Muscle layer of colon (tissue), 2 donors: ENCODE measurements at regions not wholly inside any gene's neighbourhood (a gene's known extent, or its start where the extent isn't known, plus 50 kb on each side); places are given as distances from the start of the nearest gene placed in this dataset.

ENCODE experiments used
- H3K27ac ChIP-seq: one replicate; pipeline ENCODE4 v1.7.0; 2013; ENCODE audit warnings: low read depth, mild to moderate bottlenecking, low read length, moderate library complexity
- H3K27me3 ChIP-seq, 2 donors: one replicate each; pipeline ENCODE4 v1.7.0; 2013; ENCODE audit warnings: low read length in 2 of 2, mild to moderate bottlenecking in 2 of 2; ENCODE audit not compliant: insufficient read depth in 2 of 2, control insufficient read depth in 1 of 2
- H3K36me3 ChIP-seq: one replicate; pipeline ENCODE4 v1.7.0; 2013; ENCODE audit warnings: mild to moderate bottlenecking, low read length; ENCODE audit not compliant: insufficient read depth
- H3K4me1 ChIP-seq: one replicate; pipeline ENCODE4 v1.7.0; 2013; ENCODE audit warnings: mild to moderate bottlenecking, low read length; ENCODE audit not compliant: insufficient read depth
- H3K4me3 ChIP-seq, 2 donors: one replicate each; pipeline ENCODE4 v1.7.0; 2013; ENCODE audit warnings: low read length in 2 of 2, low read depth in 1 of 2, mild to moderate bottlenecking in 1 of 2, moderate library complexity in 1 of 2
- H3K9ac ChIP-seq: one replicate; pipeline ENCODE4 v1.7.0; 2013; ENCODE audit warnings: low read length
- H3K9me3 ChIP-seq: one replicate; pipeline ENCODE4 v1.7.0; 2013; ENCODE audit warnings: mild to moderate bottlenecking, low read length
- donor health status: abdominal sarcoma.
- donor health status: Adenocarcinoma of cecum.

GRCh38 chr14:84108746-84109457 is 1421.0 kb upstream of the FLRT2 start:
- H3K27me3 ChIP-seq, result no peaks in the 10 kb centered on the region
- no peaks in the 10 kb centered on the region for H3K9me3 ChIP-seq
- H3K9ac ChIP-seq, result no peak overlapping the region
- H3K4me1 ChIP-seq, result no peaks in the 10 kb centered on the region
- H3K36me3 ChIP-seq, result no peaks in the 10 kb centered on the region
- H3K4me3 ChIP-seq, result no peak overlapping the region
- H3K27ac ChIP-seq, result no peak overlapping the region

DNA sequence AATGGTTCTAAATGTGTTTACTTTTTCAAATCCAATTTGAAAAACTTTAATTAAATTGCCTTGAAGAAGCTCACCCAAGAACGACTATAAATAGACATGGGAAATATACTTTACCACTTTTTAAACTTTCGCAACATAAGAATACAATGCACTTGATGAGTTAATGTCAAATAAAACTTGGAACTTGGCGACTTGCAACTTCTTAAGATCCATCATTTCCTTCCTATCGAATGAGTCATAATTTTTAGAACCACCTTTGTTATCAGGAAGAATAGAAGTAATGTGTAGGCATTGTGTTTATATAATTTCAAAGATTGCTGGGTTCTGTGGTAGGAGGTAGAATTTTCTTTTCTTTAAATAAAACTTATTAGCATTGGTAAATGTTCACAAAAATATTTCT is 1417.4 kb upstream of the FLRT2 start:
- Histone ChIP-seq H3K27me3 (no peaks in the 10 kb centered on the region), H3K9ac (no peak overlapping the region), H3K36me3 (no peaks in the 10 kb centered on the region), H3K4me1 (no peaks in the 10 kb centered on the region), H3K4me3 (no peak overlapping the region), H3K9me3 (no peaks in the 10 kb centered on the region), H3K27ac (no peak overlapping the region)

DNA sequence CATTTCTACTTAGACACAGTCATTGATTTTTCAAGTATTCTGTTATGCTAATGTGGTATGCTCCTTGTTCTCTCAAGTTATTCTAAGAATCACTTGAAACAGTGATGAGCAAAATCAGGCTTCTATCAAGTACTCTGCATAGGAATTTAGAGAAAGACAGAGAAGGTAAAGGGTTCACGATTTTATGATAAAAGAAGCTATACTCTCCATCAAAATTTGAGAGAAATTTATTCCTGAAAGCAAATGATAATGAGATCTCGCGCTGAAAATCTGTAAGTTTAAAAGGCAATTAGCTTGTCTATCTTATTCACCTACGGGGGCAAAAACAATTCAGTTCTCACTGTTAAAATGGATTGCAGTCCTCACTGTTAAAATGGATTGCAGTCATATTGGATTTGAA is 1404.3 kb upstream of the FLRT2 start:
- Histone ChIP-seq H3K27ac (no peak overlapping the region), H3K36me3 (no peaks in the 10 kb centered on the region), H3K9ac (no peak overlapping the region), H3K27me3 (no peaks in the 10 kb centered on the region), H3K4me1 (no peaks in the 10 kb centered on the region), H3K4me3 (no peak overlapping the region), H3K9me3 (no peaks in the 10 kb centered on the region)

- Histone ChIP-seq H3K9ac (no peak overlapping the region), H3K27ac (no peak overlapping the region), H3K4me1 (no peaks in the 10 kb centered on the region), H3K36me3 (no peaks in the 10 kb centered on the region), H3K27me3 (no peaks in the 10 kb centered on the region), H3K9me3 (no peaks in the 10 kb centered on the region), H3K4me3 (no peak overlapping the region)
These were observed 1402.4 kb upstream of the FLRT2 start for GRCh38 chr14:84127495-84127894.

DNA sequence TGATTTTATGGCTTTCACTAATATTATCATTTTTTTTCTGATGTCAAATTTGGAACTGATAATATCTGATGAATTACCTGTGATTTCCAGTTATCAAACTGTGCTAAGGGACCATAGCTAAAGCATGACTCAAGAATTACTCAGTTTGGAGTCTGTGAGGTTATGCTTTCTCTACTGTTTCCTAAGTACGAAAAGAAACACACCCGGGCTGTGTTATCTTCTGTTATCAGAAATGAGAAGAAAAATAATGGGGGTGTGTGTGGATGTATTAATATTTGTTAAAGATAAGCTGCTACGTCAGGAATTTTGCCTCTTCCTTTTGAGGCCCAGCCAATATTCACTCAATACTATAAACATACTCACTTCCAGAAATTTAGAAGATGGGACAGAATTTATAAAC is 1401.9 kb upstream of the FLRT2 start:
- Histone ChIP-seq H3K4me3 (no peak overlapping the region), H3K9ac (no peak overlapping the region), H3K36me3 (no peaks in the 10 kb centered on the region), H3K27me3 (no peaks in the 10 kb centered on the region), H3K4me1 (no peaks in the 10 kb centered on the region), H3K27ac (no peak overlapping the region), H3K9me3 (no peaks in the 10 kb centered on the region)

DNA sequence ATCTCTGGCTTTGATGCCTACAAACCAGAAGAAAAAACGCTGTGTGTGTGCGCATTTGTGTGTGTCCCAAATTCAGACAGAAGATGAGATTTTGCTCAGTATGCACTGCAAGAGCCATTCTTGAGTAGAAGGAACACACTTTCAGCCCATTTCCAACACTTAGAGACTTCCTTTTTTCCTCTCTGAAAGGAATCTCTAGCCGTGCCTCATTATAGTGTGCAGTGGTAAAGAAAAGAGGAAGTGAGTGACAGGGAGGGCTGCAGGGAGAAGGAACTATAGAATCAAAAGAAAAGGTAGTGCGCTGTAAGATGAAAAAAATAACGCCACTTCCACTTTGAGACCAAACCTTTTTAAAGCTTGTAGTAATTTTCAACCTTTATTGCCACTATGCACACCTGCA is 1400.9 kb upstream of the FLRT2 start:
- H3K9me3 ChIP-seq, result no peaks in the 10 kb centered on the region
- H3K4me1 ChIP-seq, result no peaks in the 10 kb centered on the region
- H3K27me3 ChIP-seq, result no peaks in the 10 kb centered on the region
- H3K9ac ChIP-seq, result no peak overlapping the region
- H3K36me3 ChIP-seq, result no peaks in the 10 kb centered on the region
- H3K27ac ChIP-seq, result no peak overlapping the region
- H3K4me3 ChIP-seq, result no peak overlapping the region

- Histone ChIP-seq H3K27me3 (no peaks in the 10 kb centered on the region), H3K27ac (no peak overlapping the region), H3K36me3 (no peaks in the 10 kb centered on the region), H3K9me3 (no peaks in the 10 kb centered on the region), H3K9ac (no peak overlapping the region), H3K4me3 (no peak overlapping the region), H3K4me1 (no peaks in the 10 kb centered on the region)
These were observed 1400.0 kb upstream of the FLRT2 start for GRCh38 chr14:84129941-84130340.

- Histone ChIP-seq H3K4me3 (no peak overlapping the region), H3K4me1 (no peaks in the 10 kb centered on the region), H3K36me3 (no peaks in the 10 kb centered on the region)
These were observed 1398.0 kb upstream of the FLRT2 start for GRCh38 chr14:84131924-84132323.

DNA sequence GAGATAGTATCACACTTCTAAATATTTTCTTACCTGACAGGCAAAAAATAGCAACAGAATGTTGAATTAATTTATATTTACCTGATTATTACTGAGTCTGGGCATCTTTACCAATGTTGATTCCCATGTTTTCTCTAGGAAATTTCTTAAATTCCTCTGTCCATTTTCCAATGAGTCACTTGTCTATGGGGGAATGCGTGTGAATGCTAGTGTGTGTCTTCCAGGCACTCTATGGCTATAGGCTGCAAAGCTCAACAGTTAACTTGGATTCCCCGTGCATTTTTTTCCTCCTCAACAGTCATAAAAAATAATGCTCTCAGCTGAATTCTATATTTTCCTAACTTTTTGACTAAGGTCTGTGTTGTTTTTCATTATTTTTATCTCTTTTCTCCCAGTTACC is 1385.8 kb upstream of the FLRT2 start:
- H3K9ac ChIP-seq, result no peak overlapping the region
- no peak overlapping the region for H3K4me3 ChIP-seq

More at GRCh38 chr14:84131924-84132323, 1398.0 kb upstream of the FLRT2 start:
- Histone ChIP-seq H3K27ac (no peak overlapping the region), H3K9me3 (no peaks in the 10 kb centered on the region), H3K27me3 (no peaks in the 10 kb centered on the region), H3K9ac (no peak overlapping the region)

GRCh38 chr14:84152452-84152851 is 1377.5 kb upstream of the FLRT2 start:
- H3K4me3 ChIP-seq, result no peak overlapping the region
- H3K27me3 ChIP-seq, result no peaks in the 10 kb centered on the region
- no peaks in the 10 kb centered on the region for H3K36me3 ChIP-seq
- no peaks in the 10 kb centered on the region for H3K9me3 ChIP-seq
- no peak overlapping the region for H3K9ac ChIP-seq
- no peaks in the 10 kb centered on the region for H3K4me1 ChIP-seq
- no peak overlapping the region for H3K27ac ChIP-seq

More for the DNA sequence above, 1385.8 kb upstream of the FLRT2 start:
- Histone ChIP-seq H3K27ac (no peak overlapping the region), H3K27me3 (no peaks in the 10 kb centered on the region), H3K9me3 (no peaks in the 10 kb centered on the region), H3K4me1 (no peaks in the 10 kb centered on the region), H3K36me3 (no peaks in the 10 kb centered on the region)

DNA sequence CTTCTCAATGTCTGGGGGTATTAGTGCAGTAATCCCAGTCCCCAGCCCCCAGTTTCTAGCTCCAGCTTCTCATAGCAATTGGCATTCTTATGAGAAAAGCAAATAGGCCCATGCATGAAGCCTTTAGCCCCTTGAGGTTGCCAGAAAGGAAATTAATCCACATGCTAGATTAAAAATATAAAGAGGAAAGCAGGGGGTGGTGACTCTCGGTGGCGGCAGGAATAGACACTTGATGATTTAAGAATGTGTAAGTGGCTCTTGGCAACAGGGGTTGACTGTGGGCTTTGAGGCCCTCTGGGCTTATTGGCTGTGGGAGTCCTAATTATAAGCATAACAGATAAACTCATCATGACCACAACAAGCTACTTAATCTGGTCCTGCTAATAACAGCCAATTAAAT is 1367.3 kb upstream of the FLRT2 start:
- Histone ChIP-seq H3K27ac (no peak overlapping the region), H3K9me3 (no peaks in the 10 kb centered on the region), H3K27me3 (no peaks in the 10 kb centered on the region), H3K4me3 (no peak overlapping the region), H3K36me3 (no peaks in the 10 kb centered on the region), H3K9ac (no peak overlapping the region), H3K4me1 (no peaks in the 10 kb centered on the region)

DNA sequence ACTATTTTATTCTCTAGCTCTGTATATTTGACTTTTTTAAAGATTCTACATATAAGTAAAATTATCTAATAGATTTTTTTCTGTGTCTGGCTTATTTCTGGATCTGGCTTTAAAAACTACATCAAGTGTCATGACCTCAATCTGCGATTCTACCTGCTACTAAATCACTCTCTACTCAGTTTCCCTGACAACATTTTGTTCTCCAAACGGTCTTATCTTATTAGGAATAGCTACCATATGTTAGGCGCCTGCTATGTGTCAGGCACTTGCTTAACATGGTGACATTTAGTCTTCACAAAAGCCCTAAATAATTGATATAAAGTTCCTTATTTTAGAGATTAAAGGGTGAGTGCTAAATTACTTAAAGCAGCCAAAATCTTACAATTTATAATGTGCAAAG is 1362.9 kb upstream of the FLRT2 start:
- Histone ChIP-seq H3K9me3 (no peaks in the 10 kb centered on the region), H3K4me1 (no peaks in the 10 kb centered on the region), H3K36me3 (no peaks in the 10 kb centered on the region), H3K27me3 (no peaks in the 10 kb centered on the region), H3K27ac (no peak overlapping the region), H3K9ac (no peak overlapping the region), H3K4me3 (no peak overlapping the region)
